Neural cell (in vitro differentiated cells): ENCODE measurements at regions not wholly inside any gene's neighbourhood (a gene's known extent, or its start where the extent isn't known, plus 50 kb on each side); places are given as distances from the start of the nearest gene placed in this dataset.

Experiments used
- H2AFZ ChIP-seq: fragments of 200-600, 300-800 bp; sonication (generic), shearing (Covaris generic); 2 replicates; pipeline ENCODE4 v1.6.0; 2014; ENCODE audit warnings: low read depth, mild to moderate bottlenecking, antibody characterized with exemption, low read length, moderate library complexity
- H3F3A ChIP-seq: fragments of 200-600 bp; shearing (Covaris generic); 2 replicates; pipeline ENCODE4 v1.6.1; 2016; ENCODE audit warnings: mild to moderate bottlenecking, moderate library complexity, mixed read lengths, antibody characterized with exemption, low read length; ENCODE audit not compliant: insufficient read depth, poor library complexity, severe bottlenecking
- H3K27ac ChIP-seq: fragments of 200-600, 300-800 bp; sonication (generic), shearing (Covaris generic); 2 replicates; pipeline ENCODE4 v1.5.1; 2014; ENCODE audit warnings: mild to moderate bottlenecking, low read length, moderate library complexity
- H3K27me3 ChIP-seq: fragments of 300-800, 200-600 bp; sonication (generic), shearing (Covaris generic); 2 replicates; pipeline ENCODE4 v1.6.0; 2014; ENCODE audit warnings: mild to moderate bottlenecking, low read depth, low read length, moderate library complexity; ENCODE audit not compliant: insufficient read depth
- H3K36me3 ChIP-seq: fragments of 300-800, 200-600 bp; sonication (generic), shearing (Covaris generic); 2 replicates; pipeline ENCODE4 v1.5.1; 2014; ENCODE audit warnings: mild to moderate bottlenecking, antibody characterized with exemption, low read length, moderate library complexity; ENCODE audit not compliant: insufficient read depth
- H3K4me2 ChIP-seq: fragments of 300-800, 200-600 bp; sonication (generic), shearing (Covaris generic); 2 replicates; pipeline ENCODE4 v1.6.0; 2014; ENCODE audit warnings: mild to moderate bottlenecking, low read length
- H3K4me3 ChIP-seq: fragments of 300-800, 200-600 bp; sonication (generic), shearing (Covaris generic); 2 replicates; pipeline ENCODE4 v1.5.1; 2014; ENCODE audit warnings: mild to moderate bottlenecking, low read length, moderate library complexity
- H3K79me2 ChIP-seq: fragments of 200-600 bp; shearing (Covaris generic); replicated peaks from 2 replicates; pipeline ENCODE4 v1.6.0; 2014; ENCODE audit warnings: mild to moderate bottlenecking, low read length, moderate library complexity; ENCODE audit not compliant: insufficient read depth
- H3K9ac ChIP-seq: fragments of 300-800, 200-600 bp; sonication (generic), shearing (Covaris generic); 2 replicates; pipeline ENCODE4 v1.6.1; 2016; ENCODE audit warnings: mild to moderate bottlenecking, low read length, mixed read lengths
- H3K9me2 ChIP-seq: fragments of 200-600 bp; shearing (Covaris generic); 2 replicates; pipeline ENCODE4 v1.6.1; 2016; ENCODE audit warnings: mild to moderate bottlenecking, low read length, mixed read lengths; ENCODE audit not compliant: insufficient read depth
- H3K9me3 ChIP-seq: fragments of 200-600, 300-800 bp; sonication (generic), shearing (Covaris generic); 2 replicates; pipeline ENCODE4 v1.6.1; 2016; ENCODE audit warnings: mild to moderate bottlenecking, mixed run types, low read length, moderate library complexity, mixed read lengths
- H4K20me1 ChIP-seq: fragments of 200-600 bp; shearing (Covaris generic); 2 replicates; pipeline ENCODE4 v1.6.1; 2016; ENCODE audit warnings: mild to moderate bottlenecking, mixed run types; ENCODE audit not compliant: insufficient read depth
- EP300 ChIP-seq: fragments of 450-650 bp; conservative IDR thresholded peaks from 2 replicates; pipeline ENCODE4 v1.6.1; 2014; ENCODE audit warnings: antibody characterized with exemption, mild to moderate bottlenecking, moderate library complexity; ENCODE audit not compliant: poor library complexity, severe bottlenecking
- EZH2 ChIP-seq: fragments of 200-600, 300-800 bp; shearing (Covaris generic), sonication (generic); IDR thresholded peaks from 2 replicates; pipeline ENCODE4 v1.6.1; 2014; ENCODE audit warnings: antibody characterized with exemption, low read length, borderline replicate concordance, mild to moderate bottlenecking; ENCODE audit not compliant: insufficient read depth, poor library complexity, severe bottlenecking
- MXI1 ChIP-seq: fragments of 450-650 bp; conservative IDR thresholded peaks from 2 replicates; pipeline ENCODE4 v1.6.1; 2014; ENCODE audit warnings: antibody characterized with exemption, mild to moderate bottlenecking; ENCODE audit not compliant: poor library complexity, severe bottlenecking
- POLR2AphosphoS5 ChIP-seq: IDR thresholded peaks from 2 replicates; pipeline ENCODE4 v1.6.1; 2012
- RAD21 ChIP-seq: fragments of 450-650 bp; conservative IDR thresholded peaks from 2 replicates; pipeline ENCODE4 v1.6.1; 2014; ENCODE audit warnings: antibody characterized with exemption, mild to moderate bottlenecking, moderate library complexity
- REST ChIP-seq: IDR thresholded peaks from 2 replicates; pipeline ENCODE4 v1.6.1; 2012; ENCODE audit warnings: borderline replicate concordance
- SMC3 ChIP-seq: fragments of 450-650 bp; conservative IDR thresholded peaks from 2 replicates; pipeline ENCODE4 v1.6.1; 2014; ENCODE audit warnings: antibody characterized with exemption, mild to moderate bottlenecking, moderate library complexity; ENCODE audit not compliant: poor library complexity
- TAF1 ChIP-seq: IDR thresholded peaks from 2 replicates; pipeline ENCODE4 v1.6.1; 2012; ENCODE audit warnings: low read depth
- TF ChIP-seq, protein P1 (sequence below): fragments of 450-650 bp; IDR thresholded peaks from 2 replicates; pipeline ENCODE4 v1.5.1; 2014; ENCODE audit warnings: antibody characterized with exemption, mild to moderate bottlenecking, moderate library complexity; ENCODE audit not compliant: poor library complexity, severe bottlenecking

- Histone ChIP-seq H3K9ac (no peak overlapping the region), H2AFZ (no peak overlapping the region), H3K27me3 (no peaks in the 10 kb centered on the region), H3K9me3 (no peaks in the 10 kb centered on the region), H3K9me2 (no peaks in the 10 kb centered on the region), H3F3A (no peaks in the 10 kb centered on the region), H3K27ac (no peak overlapping the region), H4K20me1 (no peaks in the 10 kb centered on the region), H3K4me3 (no peak overlapping the region), H3K36me3 (no peaks in the 10 kb centered on the region), H3K4me2 (no peak overlapping the region), H3K79me2 (no peaks in the 10 kb centered on the region)
- TF ChIP-seq TAF1 = no peak
- TF ChIP-seq RAD21 = no peak
- no peak for TF ChIP-seq REST
- no peak for TF ChIP-seq POLR2AphosphoS5
- TF ChIP-seq MXI1 = no peak
- TF ChIP-seq SMC3 = no peak
- TF ChIP-seq EP300 = no peak
- TF ChIP-seq EZH2 = no peak
- TF ChIP-seq, protein P1, sequence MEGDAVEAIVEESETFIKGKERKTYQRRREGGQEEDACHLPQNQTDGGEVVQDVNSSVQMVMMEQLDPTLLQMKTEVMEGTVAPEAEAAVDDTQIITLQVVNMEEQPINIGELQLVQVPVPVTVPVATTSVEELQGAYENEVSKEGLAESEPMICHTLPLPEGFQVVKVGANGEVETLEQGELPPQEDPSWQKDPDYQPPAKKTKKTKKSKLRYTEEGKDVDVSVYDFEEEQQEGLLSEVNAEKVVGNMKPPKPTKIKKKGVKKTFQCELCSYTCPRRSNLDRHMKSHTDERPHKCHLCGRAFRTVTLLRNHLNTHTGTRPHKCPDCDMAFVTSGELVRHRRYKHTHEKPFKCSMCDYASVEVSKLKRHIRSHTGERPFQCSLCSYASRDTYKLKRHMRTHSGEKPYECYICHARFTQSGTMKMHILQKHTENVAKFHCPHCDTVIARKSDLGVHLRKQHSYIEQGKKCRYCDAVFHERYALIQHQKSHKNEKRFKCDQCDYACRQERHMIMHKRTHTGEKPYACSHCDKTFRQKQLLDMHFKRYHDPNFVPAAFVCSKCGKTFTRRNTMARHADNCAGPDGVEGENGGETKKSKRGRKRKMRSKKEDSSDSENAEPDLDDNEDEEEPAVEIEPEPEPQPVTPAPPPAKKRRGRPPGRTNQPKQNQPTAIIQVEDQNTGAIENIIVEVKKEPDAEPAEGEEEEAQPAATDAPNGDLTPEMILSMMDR = no peak
Measured at GRCh38 chr3:81432456-81432855, 329.0 kb downstream of the GBE1 start.

DNA sequence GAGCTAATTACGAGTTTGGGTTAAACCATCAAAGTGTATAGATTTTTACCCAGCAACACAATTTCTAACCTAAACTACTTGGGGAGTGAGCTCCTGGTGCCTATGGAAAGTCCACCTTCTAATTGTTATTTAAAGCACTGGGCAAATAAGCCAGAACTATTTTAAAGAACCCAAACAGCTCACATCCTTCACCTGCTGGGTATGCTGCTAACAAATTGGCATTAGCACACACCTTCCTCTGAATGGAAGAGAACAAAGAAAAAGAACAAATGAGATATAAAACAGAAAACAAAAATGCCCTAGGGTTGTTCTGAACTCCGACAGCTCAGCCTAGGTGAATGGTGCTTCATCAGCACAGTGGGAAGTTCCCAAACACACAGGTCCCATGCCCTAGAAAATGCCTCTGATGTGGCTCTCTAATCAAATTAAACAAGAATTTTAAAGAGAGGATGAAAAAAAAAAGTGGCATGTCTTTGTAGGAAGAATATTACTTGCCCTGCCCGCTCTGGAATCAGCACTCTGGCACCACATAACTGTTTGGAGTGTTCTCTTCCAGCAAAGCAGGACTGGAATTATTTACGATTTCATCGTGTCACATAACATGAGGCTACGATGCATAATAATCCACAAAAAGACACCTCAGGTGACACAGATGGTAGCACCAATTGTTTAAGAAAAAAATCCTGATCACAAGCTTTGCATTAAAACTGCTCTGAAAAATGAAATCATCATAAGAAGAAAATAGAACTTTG is 334.4 kb downstream of the GBE1 start:
- Histone ChIP-seq H3K9me3 (no peaks in the 10 kb centered on the region), H3K4me3 (no peak overlapping the region), H3K27ac (no peak overlapping the region), H3K4me2 (no peak overlapping the region), H4K20me1 (no peaks in the 10 kb centered on the region), H3K9ac (no peak overlapping the region), H2AFZ (no peak overlapping the region), H3K79me2 (no peaks in the 10 kb centered on the region), H3F3A (no peaks in the 10 kb centered on the region), H3K9me2 (no peaks in the 10 kb centered on the region), H3K27me3 (no peaks in the 10 kb centered on the region), H3K36me3 (no peaks in the 10 kb centered on the region)
- TF ChIP-seq SMC3 (no peak), EP300 (no peak), EZH2 (no peak), RAD21 (no peak), REST (no peak), TAF1 (no peak), MXI1 (no peak), POLR2AphosphoS5 (no peak)
- TF ChIP-seq, protein P1 = no peak
